GM12892 (cell line): ENCODE measurements at regions not wholly inside any gene's neighbourhood (a gene's known extent, or its start where the extent isn't known, plus 50 kb on each side); places are given as distances from the start of the nearest gene placed in this dataset.

Experiments used
- POLR2A ChIP-seq: IDR thresholded peaks from 2 replicates; pipeline ENCODE4 v1.6.1; 2011; ENCODE audit warnings: low read depth, low read length, control low read depth
- TAF1 ChIP-seq: IDR thresholded peaks from 2 replicates; pipeline ENCODE4 v1.6.1; 2011; ENCODE audit warnings: low read depth, mild to moderate bottlenecking, control low read depth, low read length, borderline replicate concordance

GRCh38 chr3:44030687-44031305, 210.9 kb upstream of the TOPAZ1 start:
- no peak for TF ChIP-seq TAF1
- TF ChIP-seq POLR2A: no peak
